ENCODE measurements at regions not wholly inside any gene's neighbourhood (a gene's known extent, or its start where the extent isn't known, plus 50 kb on each side); places are given as distances from the start of the nearest gene placed in this dataset.

- TF ChIP-seq, protein P1, sequence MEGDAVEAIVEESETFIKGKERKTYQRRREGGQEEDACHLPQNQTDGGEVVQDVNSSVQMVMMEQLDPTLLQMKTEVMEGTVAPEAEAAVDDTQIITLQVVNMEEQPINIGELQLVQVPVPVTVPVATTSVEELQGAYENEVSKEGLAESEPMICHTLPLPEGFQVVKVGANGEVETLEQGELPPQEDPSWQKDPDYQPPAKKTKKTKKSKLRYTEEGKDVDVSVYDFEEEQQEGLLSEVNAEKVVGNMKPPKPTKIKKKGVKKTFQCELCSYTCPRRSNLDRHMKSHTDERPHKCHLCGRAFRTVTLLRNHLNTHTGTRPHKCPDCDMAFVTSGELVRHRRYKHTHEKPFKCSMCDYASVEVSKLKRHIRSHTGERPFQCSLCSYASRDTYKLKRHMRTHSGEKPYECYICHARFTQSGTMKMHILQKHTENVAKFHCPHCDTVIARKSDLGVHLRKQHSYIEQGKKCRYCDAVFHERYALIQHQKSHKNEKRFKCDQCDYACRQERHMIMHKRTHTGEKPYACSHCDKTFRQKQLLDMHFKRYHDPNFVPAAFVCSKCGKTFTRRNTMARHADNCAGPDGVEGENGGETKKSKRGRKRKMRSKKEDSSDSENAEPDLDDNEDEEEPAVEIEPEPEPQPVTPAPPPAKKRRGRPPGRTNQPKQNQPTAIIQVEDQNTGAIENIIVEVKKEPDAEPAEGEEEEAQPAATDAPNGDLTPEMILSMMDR (conservative IDR thresholded peaks at IDR 0.05 in 1 of 2, IDR thresholded peaks at IDR 0.05 in 1 of 2; ENCODE audit: low read depth in 1 of 2, low read length in 2 of 2): no peak
- no peak for TF ChIP-seq EZH2 (IDR thresholded peaks at IDR 0.05; ENCODE audit: low read length, missing control alignments)
Measured at GRCh38 chr18:25496544-25496943, 144.6 kb upstream of the ZNF521 start.
